PC-9 (cell line): ENCODE measurements at regions not wholly inside any gene's neighbourhood (a gene's known extent, or its start where the extent isn't known, plus 50 kb on each side); places are given as distances from the start of the nearest gene placed in this dataset.

ENCODE experiments used
- CTCF ChIP-seq: fragments of 200-600 bp; sonication (generic); conservative IDR thresholded peaks from 2 replicates; pipeline ENCODE4 v1.6.1; 2017; ENCODE audit warnings: mixed run types, antibody characterized with exemption, mild to moderate bottlenecking, moderate library complexity
- EZH2 ChIP-seq: fragments of 200-600 bp; sonication (generic); IDR thresholded peaks from 2 replicates; pipeline ENCODE4 v1.8.0; 2017; ENCODE audit warnings: antibody characterized with exemption, low read depth

GRCh38 chr9:99576002-99576401 lies 245.7 kb upstream of the NR4A3 start:
- TF ChIP-seq CTCF (no peak), EZH2 (no peak)
